ENCODE measurements at regions not wholly inside any gene's neighbourhood (a gene's known extent, or its start where the extent isn't known, plus 50 kb on each side); places are given as distances from the start of the nearest gene placed in this dataset.
"Not testable (repeated sequence)": the region's sequence is repeated elsewhere in the genome, so short reads cannot be mapped to it uniquely, and the experiment has no call there.

DNA sequence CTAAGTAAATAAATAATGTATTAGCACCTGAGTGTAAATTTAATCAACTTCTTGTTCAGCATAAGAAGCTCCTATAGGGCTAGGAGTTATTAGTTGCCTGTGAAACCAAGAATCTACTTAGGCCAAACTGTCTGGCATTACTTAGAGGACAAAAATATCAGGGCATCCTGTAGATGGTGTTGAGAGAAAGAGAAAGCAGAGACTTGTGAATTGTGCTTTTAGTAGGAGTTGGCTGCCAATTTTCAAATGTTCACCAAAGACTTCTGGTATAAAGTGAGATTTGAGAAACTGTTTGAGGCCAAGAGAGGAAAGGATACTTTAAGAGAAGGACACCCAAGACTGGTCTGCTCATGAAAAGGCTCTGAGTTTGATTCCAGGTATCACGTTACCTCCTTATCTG, 315.5 kb upstream of the DEPDC1 start:
- Histone ChIP-seq H3K4me1 (no peaks in the 10 kb centered on the region), H3K27me3 (replicated peaks; ENCODE audit: control insufficient read depth, insufficient read depth, low read length) (no peaks in the 10 kb centered on the region), H3K36me3 (ENCODE audit: control insufficient read depth, insufficient read depth, low read length) (no peaks in the 10 kb centered on the region), H3K4me3 (ENCODE audit: low read depth, low read length) (no peak overlapping the region), H3K9me3 (no peaks in the 10 kb centered on the region)
- Mint-ChIP-seq H3K36me3 (ENCODE audit: insufficient read depth, unreplicated experiment) (no peaks in the 10 kb centered on the region), H3K4me3 (ENCODE audit: unreplicated experiment) (no peak overlapping the region), H3K27ac (ENCODE audit: unreplicated experiment) (no peak overlapping the region), H3K27me3 (ENCODE audit: insufficient read depth, unreplicated experiment) (no peaks in the 10 kb centered on the region), H3K9me3 (ENCODE audit: unreplicated experiment) (no peaks in the 10 kb centered on the region), H3K4me1 (ENCODE audit: low read depth, unreplicated experiment) (peaks cover 9% of the 10 kb centered on the region)
- POLR2A ChIA-PET: no interaction called here
- no TSS peak for BruUV-seq (replicated peaks)
- TF ChIP-seq, protein P1, sequence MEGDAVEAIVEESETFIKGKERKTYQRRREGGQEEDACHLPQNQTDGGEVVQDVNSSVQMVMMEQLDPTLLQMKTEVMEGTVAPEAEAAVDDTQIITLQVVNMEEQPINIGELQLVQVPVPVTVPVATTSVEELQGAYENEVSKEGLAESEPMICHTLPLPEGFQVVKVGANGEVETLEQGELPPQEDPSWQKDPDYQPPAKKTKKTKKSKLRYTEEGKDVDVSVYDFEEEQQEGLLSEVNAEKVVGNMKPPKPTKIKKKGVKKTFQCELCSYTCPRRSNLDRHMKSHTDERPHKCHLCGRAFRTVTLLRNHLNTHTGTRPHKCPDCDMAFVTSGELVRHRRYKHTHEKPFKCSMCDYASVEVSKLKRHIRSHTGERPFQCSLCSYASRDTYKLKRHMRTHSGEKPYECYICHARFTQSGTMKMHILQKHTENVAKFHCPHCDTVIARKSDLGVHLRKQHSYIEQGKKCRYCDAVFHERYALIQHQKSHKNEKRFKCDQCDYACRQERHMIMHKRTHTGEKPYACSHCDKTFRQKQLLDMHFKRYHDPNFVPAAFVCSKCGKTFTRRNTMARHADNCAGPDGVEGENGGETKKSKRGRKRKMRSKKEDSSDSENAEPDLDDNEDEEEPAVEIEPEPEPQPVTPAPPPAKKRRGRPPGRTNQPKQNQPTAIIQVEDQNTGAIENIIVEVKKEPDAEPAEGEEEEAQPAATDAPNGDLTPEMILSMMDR (IDR thresholded peaks at IDR 0.05; ENCODE audit: insufficient read depth in 1 of 2, low read depth in 1 of 2, low read length in 1 of 2, severe bottlenecking in 1 of 2, unreplicated experiment in 1 of 2): no peak
- intact Hi-C loops (cut with micrococcal nuclease; ENCODE audit: unreplicated experiment): loop anchor here (10.0 kb wide), 1 partner anchor 162 kb away; no protein-coding TSS in a partner anchor
- no peak for DNase-seq
- CTCF ChIA-PET: no interaction called here

- Mint-ChIP-seq H3K9me3 (ENCODE audit: unreplicated experiment) (no peaks in the 10 kb centered on the region), H3K27me3 (ENCODE audit: insufficient read depth, unreplicated experiment) (no peaks in the 10 kb centered on the region), H3K27ac (ENCODE audit: unreplicated experiment) (no peak overlapping the region), H3K36me3 (ENCODE audit: insufficient read depth, unreplicated experiment) (no peaks in the 10 kb centered on the region), H3K4me1 (ENCODE audit: low read depth, unreplicated experiment) (peaks cover 9% of the 10 kb centered on the region), H3K4me3 (ENCODE audit: unreplicated experiment) (no peak overlapping the region)
- no peaks in the 10 kb centered on the region for H3K27me3 ChIP-seq (replicated peaks; ENCODE audit: control insufficient read depth, insufficient read depth, low read length)
- POLR2A ChIA-PET: no interaction called here
- H3K4me1 ChIP-seq: no peaks in the 10 kb centered on the region
- H3K9me3 ChIP-seq: no peaks in the 10 kb centered on the region
- H3K4me3 ChIP-seq (ENCODE audit: low read depth, low read length): no peak overlapping the region
- CTCF ChIA-PET: no interaction called here
- H3K36me3 ChIP-seq (ENCODE audit: control insufficient read depth, insufficient read depth, low read length): no peaks in the 10 kb centered on the region
- DNase-seq: no peak
- TF ChIP-seq, protein P1 (IDR thresholded peaks at IDR 0.05; ENCODE audit: insufficient read depth in 1 of 2, low read depth in 1 of 2, low read length in 1 of 2, severe bottlenecking in 1 of 2, unreplicated experiment in 1 of 2): no peak
- BruUV-seq (replicated peaks): no TSS peak
- intact Hi-C loops (cut with micrococcal nuclease; ENCODE audit: unreplicated experiment): loop anchor here (10.0 kb wide), 1 partner anchor 161 kb away; no protein-coding TSS in a partner anchor
Observed at GRCh38 chr1:68814067-68814466, 317.2 kb upstream of the DEPDC1 start.

GRCh38 chr1:68815632-68816031, 318.8 kb upstream of the DEPDC1 start:
- Mint-ChIP-seq H3K4me3 (ENCODE audit: unreplicated experiment) (no peak overlapping the region), H3K36me3 (ENCODE audit: insufficient read depth, unreplicated experiment) (no peaks in the 10 kb centered on the region), H3K9me3 (ENCODE audit: unreplicated experiment) (no peaks in the 10 kb centered on the region), H3K27ac (ENCODE audit: unreplicated experiment) (no peak overlapping the region), H3K27me3 (ENCODE audit: insufficient read depth, unreplicated experiment) (no peaks in the 10 kb centered on the region), H3K4me1 (ENCODE audit: low read depth, unreplicated experiment) (peaks cover 9% of the 10 kb centered on the region)
- intact Hi-C loops (cut with micrococcal nuclease; ENCODE audit: unreplicated experiment): loop anchor here (10.0 kb wide), 1 partner anchor 159 kb away; no protein-coding TSS in a partner anchor
- no peaks in the 10 kb centered on the region for H3K27me3 ChIP-seq (replicated peaks; ENCODE audit: control insufficient read depth, insufficient read depth, low read length)
- DNase-seq: no peak
- ChIA-PET CTCF (no interaction called here), POLR2A (no interaction called here)
- TF ChIP-seq, protein P1 (IDR thresholded peaks at IDR 0.05; ENCODE audit: insufficient read depth in 1 of 2, low read depth in 1 of 2, low read length in 1 of 2, severe bottlenecking in 1 of 2, unreplicated experiment in 1 of 2): no peak
- no peak overlapping the region for H3K4me3 ChIP-seq (ENCODE audit: low read depth, low read length)
- BruUV-seq (replicated peaks): no TSS peak
- H3K4me1 ChIP-seq: no peaks in the 10 kb centered on the region
- H3K9me3 ChIP-seq: no peaks in the 10 kb centered on the region
- no peaks in the 10 kb centered on the region for H3K36me3 ChIP-seq (ENCODE audit: control insufficient read depth, insufficient read depth, low read length)

DNA sequence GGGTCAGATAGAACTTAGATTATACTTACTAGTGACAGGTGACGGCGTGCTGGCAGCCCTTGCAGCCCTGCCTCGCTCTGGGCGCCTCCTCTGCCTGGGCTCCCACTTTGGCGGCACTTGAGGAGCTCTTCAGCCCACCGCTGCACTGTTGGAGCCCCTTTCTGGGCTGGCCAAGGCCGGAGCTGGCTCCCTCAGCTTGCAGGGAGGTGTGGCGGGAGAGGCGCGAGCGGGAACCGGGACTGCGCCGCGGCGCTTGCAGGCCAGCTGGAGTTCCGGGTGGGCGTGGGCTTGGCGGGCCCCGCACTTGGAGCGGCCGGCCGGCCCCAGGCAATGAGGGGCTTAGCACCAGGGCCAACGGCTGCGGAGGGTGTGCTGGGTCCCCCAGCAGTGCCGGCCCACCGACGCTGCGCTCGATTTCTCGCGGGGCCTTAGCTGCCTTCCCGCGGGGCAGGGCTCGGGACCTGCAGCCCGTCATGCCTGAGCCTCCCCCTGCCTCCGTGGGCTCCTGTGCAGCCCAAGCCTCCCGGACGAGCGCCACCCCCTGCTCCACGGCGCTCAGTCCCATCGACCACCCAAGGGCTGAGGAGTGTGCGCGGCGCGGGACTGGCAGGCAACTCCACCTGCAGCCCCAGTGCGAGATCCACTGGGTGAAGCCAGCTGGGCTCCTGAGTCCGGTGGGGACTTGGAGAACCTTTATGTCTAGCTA, 320.8 kb upstream of the DEPDC1 start:
- H3K4me3 Mint-ChIP-seq (ENCODE audit: unreplicated experiment); H3K4me1 Mint-ChIP-seq (ENCODE audit: low read depth, unreplicated experiment); H3K9me3 Mint-ChIP-seq (ENCODE audit: unreplicated experiment); CTCF ChIA-PET; H3K9me3 ChIP-seq; H3K27me3 ChIP-seq (replicated peaks; ENCODE audit: control insufficient read depth, insufficient read depth, low read length); H3K4me3 ChIP-seq (ENCODE audit: low read depth, low read length); H3K4me1 ChIP-seq; H3K36me3 Mint-ChIP-seq (ENCODE audit: insufficient read depth, unreplicated experiment); H3K27ac Mint-ChIP-seq (ENCODE audit: unreplicated experiment); H3K27me3 Mint-ChIP-seq (ENCODE audit: insufficient read depth, unreplicated experiment); POLR2A ChIA-PET; H3K36me3 ChIP-seq (ENCODE audit: control insufficient read depth, insufficient read depth, low read length); DNase-seq; BruUV-seq (replicated peaks): not testable (repeated sequence)
- intact Hi-C loops (cut with micrococcal nuclease; ENCODE audit: unreplicated experiment): loop anchor here (2.0 to 10.0 kb wide), 2 partner anchors 157 to 919 kb away; no protein-coding TSS in a partner anchor
